ENCODE measurements at regions not wholly inside any gene's neighbourhood (a gene's known extent, or its start where the extent isn't known, plus 50 kb on each side); places are given as distances from the start of the nearest gene placed in this dataset.

- H3K4me1 ChIP-seq (ENCODE audit: control insufficient read depth, insufficient read depth, low read length): no peaks in the 10 kb centered on the region
- no peaks in the 10 kb centered on the region for H3K27me3 ChIP-seq (ENCODE audit: control insufficient read depth, insufficient read depth, low read length)
- DNase-seq: no peak
- H3K36me3 ChIP-seq (ENCODE audit: control insufficient read depth, insufficient read depth, low read length): no peaks in the 10 kb centered on the region
- H3K27ac ChIP-seq (ENCODE audit: low read length): no peak overlapping the region
- no peak overlapping the region for H3K4me3 ChIP-seq (ENCODE audit: low read length)
- WGBS (ENCODE audit: insufficient coverage): 78% methylated on average over 3 of the region's 4 CpGs
- peaks cover 2% of the 10 kb centered on the region for H3K9me3 ChIP-seq (replicated peaks; ENCODE audit: control insufficient read depth, low read depth, low read length)
Observed at GRCh38 chr7:131061818-131062217, 265.9 kb upstream of the MKLN1 start.

- H3K36me3 ChIP-seq (ENCODE audit: control insufficient read depth, insufficient read depth, low read length): no peaks in the 10 kb centered on the region
- H3K4me1 ChIP-seq (ENCODE audit: control insufficient read depth, insufficient read depth, low read length): no peaks in the 10 kb centered on the region
- no peak for DNase-seq
- H3K4me3 ChIP-seq (ENCODE audit: low read length): no peak overlapping the region
- H3K9me3 ChIP-seq (replicated peaks; ENCODE audit: control insufficient read depth, low read depth, low read length): no peaks in the 10 kb centered on the region
- H3K27ac ChIP-seq (ENCODE audit: low read length): no peak overlapping the region
- H3K27me3 ChIP-seq (ENCODE audit: control insufficient read depth, insufficient read depth, low read length): no peaks in the 10 kb centered on the region
Observed at GRCh38 chr7:131066635-131067034, 261.0 kb upstream of the MKLN1 start.

GRCh38 chr7:131067220-131067619, 260.5 kb upstream of the MKLN1 start:
- H3K4me3 ChIP-seq (ENCODE audit: low read length): no peak overlapping the region
- no peaks in the 10 kb centered on the region for H3K9me3 ChIP-seq (replicated peaks; ENCODE audit: control insufficient read depth, low read depth, low read length)
- no peaks in the 10 kb centered on the region for H3K27me3 ChIP-seq (ENCODE audit: control insufficient read depth, insufficient read depth, low read length)
- DNase-seq: no peak
- H3K4me1 ChIP-seq (ENCODE audit: control insufficient read depth, insufficient read depth, low read length): no peaks in the 10 kb centered on the region
- H3K36me3 ChIP-seq (ENCODE audit: control insufficient read depth, insufficient read depth, low read length): no peaks in the 10 kb centered on the region
- H3K27ac ChIP-seq (ENCODE audit: low read length): no peak overlapping the region
- 90% methylated on average over 4 of the region's 5 CpGs for WGBS (ENCODE audit: insufficient coverage)

- no peaks in the 10 kb centered on the region for H3K36me3 ChIP-seq (ENCODE audit: control insufficient read depth, insufficient read depth, low read length)
- H3K27me3 ChIP-seq (ENCODE audit: control insufficient read depth, insufficient read depth, low read length): no peaks in the 10 kb centered on the region
- WGBS (ENCODE audit: insufficient coverage): no CpG with 5 or more reads among the region's 2 CpGs
- no peak overlapping the region for H3K4me3 ChIP-seq (ENCODE audit: low read length)
- DNase-seq: no peak
- no peaks in the 10 kb centered on the region for H3K9me3 ChIP-seq (replicated peaks; ENCODE audit: control insufficient read depth, low read depth, low read length)
- H3K27ac ChIP-seq (ENCODE audit: low read length): no peak overlapping the region
- no peaks in the 10 kb centered on the region for H3K4me1 ChIP-seq (ENCODE audit: control insufficient read depth, insufficient read depth, low read length)
Observed at GRCh38 chr7:131068604-131069021, 259.1 kb upstream of the MKLN1 start.

GRCh38 chr7:131071786-131072504, 255.7 kb upstream of the MKLN1 start:
- peak; percentile 79 for DNase-seq
- no peak overlapping the region for H3K27ac ChIP-seq (ENCODE audit: low read length)

GRCh38 chr7:131072505-131073091, 255.1 kb upstream of the MKLN1 start:
- Histone ChIP-seq H3K9me3 (replicated peaks; ENCODE audit: control insufficient read depth, low read depth, low read length) (no peaks in the 10 kb centered on the region), H3K4me3 (ENCODE audit: low read length) (no peak overlapping the region), H3K27me3 (ENCODE audit: control insufficient read depth, insufficient read depth, low read length) (no peaks in the 10 kb centered on the region), H3K27ac (ENCODE audit: low read length) (no peak overlapping the region), H3K36me3 (ENCODE audit: control insufficient read depth, insufficient read depth, low read length) (no peaks in the 10 kb centered on the region), H3K4me1 (ENCODE audit: control insufficient read depth, insufficient read depth, low read length) (no peaks in the 10 kb centered on the region)
- peak; percentile 25 for DNase-seq
- WGBS (ENCODE audit: insufficient coverage): 60% methylated on average over 1 of the region's 5 CpGs

More at GRCh38 chr7:131071786-131072504, 255.7 kb upstream of the MKLN1 start:
- H3K36me3 ChIP-seq (ENCODE audit: control insufficient read depth, insufficient read depth, low read length): no peaks in the 10 kb centered on the region
- H3K9me3 ChIP-seq (replicated peaks; ENCODE audit: control insufficient read depth, low read depth, low read length): no peaks in the 10 kb centered on the region
- no peaks in the 10 kb centered on the region for H3K4me1 ChIP-seq (ENCODE audit: control insufficient read depth, insufficient read depth, low read length)
- WGBS (ENCODE audit: insufficient coverage): 80% methylated on average over 1 of the region's 10 CpGs
- no peaks in the 10 kb centered on the region for H3K27me3 ChIP-seq (ENCODE audit: control insufficient read depth, insufficient read depth, low read length)
- no peak overlapping the region for H3K4me3 ChIP-seq (ENCODE audit: low read length)

- Histone ChIP-seq H3K27me3 (ENCODE audit: control insufficient read depth, insufficient read depth, low read length) (no peaks in the 10 kb centered on the region), H3K4me1 (ENCODE audit: control insufficient read depth, insufficient read depth, low read length) (no peaks in the 10 kb centered on the region), H3K4me3 (ENCODE audit: low read length) (no peak overlapping the region), H3K36me3 (ENCODE audit: control insufficient read depth, insufficient read depth, low read length) (no peaks in the 10 kb centered on the region), H3K27ac (ENCODE audit: low read length) (no peak overlapping the region), H3K9me3 (replicated peaks; ENCODE audit: control insufficient read depth, low read depth, low read length) (no peaks in the 10 kb centered on the region)
- WGBS (ENCODE audit: insufficient coverage): no CpG with 5 or more reads among the region's 1 CpG
- no peak for DNase-seq
Observed at GRCh38 chr7:131074043-131074442, 253.6 kb upstream of the MKLN1 start.

- Histone ChIP-seq H3K27ac (ENCODE audit: low read length) (no peak overlapping the region), H3K4me1 (ENCODE audit: control insufficient read depth, insufficient read depth, low read length) (no peaks in the 10 kb centered on the region), H3K4me3 (ENCODE audit: low read length) (no peak overlapping the region), H3K36me3 (ENCODE audit: control insufficient read depth, insufficient read depth, low read length) (no peaks in the 10 kb centered on the region), H3K9me3 (replicated peaks; ENCODE audit: control insufficient read depth, low read depth, low read length) (no peaks in the 10 kb centered on the region), H3K27me3 (ENCODE audit: control insufficient read depth, insufficient read depth, low read length) (no peaks in the 10 kb centered on the region)
- DNase-seq: no peak
- WGBS (ENCODE audit: insufficient coverage): 40% methylated on average over 1 of the region's 4 CpGs
Observed at GRCh38 chr7:131074585-131074984, 253.1 kb upstream of the MKLN1 start.

- Histone ChIP-seq H3K36me3 (ENCODE audit: control insufficient read depth, insufficient read depth, low read length) (no peaks in the 10 kb centered on the region), H3K4me3 (ENCODE audit: low read length) (no peak overlapping the region), H3K27me3 (ENCODE audit: control insufficient read depth, insufficient read depth, low read length) (no peaks in the 10 kb centered on the region), H3K9me3 (replicated peaks; ENCODE audit: control insufficient read depth, low read depth, low read length) (no peaks in the 10 kb centered on the region), H3K27ac (ENCODE audit: low read length) (no peak overlapping the region), H3K4me1 (ENCODE audit: control insufficient read depth, insufficient read depth, low read length) (no peaks in the 10 kb centered on the region)
- WGBS (ENCODE audit: insufficient coverage): 57% methylated on average over 1 of the region's 1 CpG
- DNase-seq: no peak
Observed at GRCh38 chr7:131075406-131075805, 252.3 kb upstream of the MKLN1 start.

- Histone ChIP-seq H3K27ac (ENCODE audit: low read length) (no peak overlapping the region), H3K4me1 (ENCODE audit: control insufficient read depth, insufficient read depth, low read length) (no peaks in the 10 kb centered on the region), H3K4me3 (ENCODE audit: low read length) (no peak overlapping the region), H3K9me3 (replicated peaks; ENCODE audit: control insufficient read depth, low read depth, low read length) (no peaks in the 10 kb centered on the region), H3K36me3 (ENCODE audit: control insufficient read depth, insufficient read depth, low read length) (no peaks in the 10 kb centered on the region), H3K27me3 (ENCODE audit: control insufficient read depth, insufficient read depth, low read length) (no peaks in the 10 kb centered on the region)
- WGBS (ENCODE audit: insufficient coverage): 69% methylated on average over 2 of the region's 3 CpGs
- DNase-seq: no peak
Observed at GRCh38 chr7:131076032-131076431, 251.6 kb upstream of the MKLN1 start.
